B cell (primary cell): ENCODE measurements at regions not wholly inside any gene's neighbourhood (a gene's known extent, or its start where the extent isn't known, plus 50 kb on each side); places are given as distances from the start of the nearest gene placed in this dataset.

Source experiments
- ATAC-seq: fragments of 200-7000 bp; cut with Tn5 transposase; one replicate; pipeline ENCODE4 v1.10.0; 2021; ENCODE audit warnings: low read depth, mild to moderate bottlenecking, moderate number of reproducible peaks, moderate library complexity
- CTCF ChIA-PET: fragments of 350-600 bp; sonication (Branson Sonifier 250); formaldehyde crosslinking; loops from one replicate; lab custom pipeline; 2021; ENCODE audit warnings: antibody characterized with exemption, inconsistent platforms; lab: Charles Lee
- POLR2A ChIA-PET: fragments of 350-600 bp; sonication (Branson Sonifier 250); formaldehyde crosslinking; loops from one replicate; lab custom pipeline; 2021; ENCODE audit warnings: antibody characterized with exemption; lab: Charles Lee
- DNase-seq: peaks from one replicate; pipeline ENCODE4 v3.0.0; 2013
- H2AFZ ChIP-seq: 2 replicates; pipeline ENCODE4 v1.6.1; 2012; ENCODE audit warnings: mild to moderate bottlenecking, low read depth, low read length; ENCODE audit not compliant: insufficient read depth, poor library complexity, severe bottlenecking
- H3K27ac ChIP-seq, 2 donors: 1 replicate in 1 of 2; 2 replicates in 1 of 2; pipeline ENCODE4 v1.5.1; 2012 to 2013; ENCODE audit warnings: low read length in 2 of 2, mild to moderate bottlenecking in 2 of 2, moderate library complexity in 1 of 2
- H3K27me3 ChIP-seq, 4 experiments: fragments of 200-600 bp in 1 of 4; sonication (generic) in 1 of 4; replicated peaks in 1 of 4; 1 replicate in 2 of 4; 2 replicates in 2 of 4; pipeline versions ENCODE4 v1.6.1 to v1.7.0; 2013 to 2016; ENCODE audit warnings: low read length in 3 of 4, mild to moderate bottlenecking in 2 of 4, mixed read lengths in 1 of 4, moderate library complexity in 1 of 4; ENCODE audit not compliant: insufficient read depth in 4 of 4, control insufficient read depth in 3 of 4; ENCODE audit errors: control extremely low read depth in 1 of 4
- H3K36me3 ChIP-seq, 2 experiments: replicated peaks in 1 of 2; 1 replicate in 1 of 2; 2 replicates in 1 of 2; pipeline versions ENCODE4 v1.6.1 to v1.7.1; 2013; ENCODE audit warnings: low read length in 1 of 2; ENCODE audit not compliant: insufficient read depth in 2 of 2, control insufficient read depth in 1 of 2; ENCODE audit errors: control extremely low read depth in 1 of 2, extremely low read depth in 1 of 2
- H3K4me1 ChIP-seq, 2 donors: fragments of 200-600 bp in 1 of 2; sonication (generic) in 1 of 2; 1 replicate in 1 of 2; 2 replicates in 1 of 2; pipeline versions ENCODE4 v1.5.1 to v1.6.1; 2013 to 2017; ENCODE audit warnings: low read length in 2 of 2; ENCODE audit not compliant: control insufficient read depth in 2 of 2, insufficient read depth in 2 of 2
- H3K4me2 ChIP-seq: replicated peaks from 2 replicates; pipeline ENCODE3; 2012; ENCODE audit warnings: mild to moderate bottlenecking, low read depth, low read length; ENCODE audit not compliant: poor library complexity, severe bottlenecking
- H3K4me3 ChIP-seq, 5 experiments: fragments of 200-600 bp in 1 of 5; sonication (generic) in 1 of 5; 1 replicate in 3 of 5; 2 replicates in 2 of 5; pipeline versions ENCODE4 v1.5.1 to v1.7.0; 2011 to 2016; ENCODE audit warnings: low read length in 4 of 5, mild to moderate bottlenecking in 4 of 5, low read depth in 2 of 5, control low read depth in 1 of 5, moderate library complexity in 1 of 5; ENCODE audit not compliant: insufficient read depth in 1 of 5; ENCODE audit errors: control extremely low read depth in 1 of 5, extremely low read depth in 1 of 5
- H3K79me2 ChIP-seq: fragments of 200-600 bp; sonication (generic); one replicate; pipeline ENCODE4 v1.6.0; 2016; ENCODE audit warnings: low read length; ENCODE audit not compliant: control insufficient read depth, insufficient read depth
- H3K9ac ChIP-seq: fragments of 200-600 bp; sonication (generic); 2 replicates; pipeline ENCODE4 v1.6.1; 2017; ENCODE audit warnings: mild to moderate bottlenecking, low read length, moderate library complexity
- H3K9me3 ChIP-seq, 3 donors: one replicate each; pipeline versions ENCODE4 v1.6.1 to v1.7.1; 2013; ENCODE audit warnings: low read length in 2 of 3; ENCODE audit not compliant: control insufficient read depth in 2 of 3, insufficient read depth in 1 of 3; ENCODE audit errors: control extremely low read depth in 1 of 3
- H4K20me1 ChIP-seq: 2 replicates; pipeline ENCODE4 v1.6.0; 2012; ENCODE audit warnings: mild to moderate bottlenecking, low read length; ENCODE audit not compliant: insufficient read depth, control insufficient read depth, poor library complexity, severe bottlenecking
- H3K27ac Mint-ChIP-seq: one replicate; pipeline ENCODE4 v1.8.0; 2021; ENCODE audit warnings: mixed read lengths
- H3K27me3 Mint-ChIP-seq: one replicate; pipeline ENCODE4 v1.8.0; 2021; ENCODE audit warnings: mixed read lengths
- H3K4me1 Mint-ChIP-seq: one replicate; pipeline ENCODE4 v1.8.0; 2021; ENCODE audit warnings: mixed read lengths
- H3K4me3 Mint-ChIP-seq: one replicate; pipeline ENCODE4 v1.8.0; 2021; ENCODE audit warnings: mixed read lengths
- H3K9me3 Mint-ChIP-seq: one replicate; pipeline ENCODE4 v1.8.0; 2022; ENCODE audit warnings: mixed read lengths; ENCODE audit not compliant: insufficient read depth
- CTCF ChIP-seq: fragments of 200-600 bp; IDR thresholded peaks from one replicate; pipeline ENCODE4 v1.8.0; 2022; ENCODE audit warnings: antibody characterized with exemption, mild to moderate bottlenecking
- EZH2 ChIP-seq: IDR thresholded peaks from 2 replicates; pipeline ENCODE4 v1.6.1; 2012; ENCODE audit warnings: borderline replicate concordance, low read depth, mild to moderate bottlenecking, moderate library complexity, low read length; ENCODE audit not compliant: insufficient read depth, poor library complexity, severe bottlenecking
- WGBS: methylation state at CpG from one replicate; pipeline ENCODE4 v1.1.5; 2013; ENCODE audit warnings: missing lambda C conversion rate; ENCODE audit not compliant: insufficient coverage; 5-methylcytosine and 5-hydroxymethylcytosine counted together
- intact Hi-C: fragments of 100-400 bp; cut with micrococcal nuclease; formaldehyde crosslinking; loops from one replicate; pipeline ENCODE4 v1.10.0; 2022

GRCh38 chr10:44070282-44070681 is 314.6 kb downstream of the CXCL12 start:
- no peak overlapping the region for H3K27ac Mint-ChIP-seq
- H3K4me1 Mint-ChIP-seq: no peaks in the 10 kb centered on the region
- TF ChIP-seq CTCF (no peak), EZH2 (no peak)
- no peaks in the 10 kb centered on the region for H3K27me3 Mint-ChIP-seq
- DNase-seq (no peak), ATAC-seq (no peak)
- no peaks in the 10 kb centered on the region for H3K79me2 ChIP-seq
- H3K9ac ChIP-seq: no peak overlapping the region
- CTCF ChIA-PET: no interaction called here
- H3K9me3 ChIP-seq: no peaks in the 10 kb centered on the region
- no peak overlapping the region for H3K4me3 Mint-ChIP-seq
- no peak overlapping the region for H3K27ac ChIP-seq
- no peak overlapping the region for H3K4me2 ChIP-seq
- intact Hi-C loops: no loop called here
- H3K9me3 Mint-ChIP-seq: peaks cover 3% of the 10 kb centered on the region
- H3K4me1 ChIP-seq: no peaks in the 10 kb centered on the region
- no peaks in the 10 kb centered on the region for H3K36me3 ChIP-seq
- no peak overlapping the region for H2AFZ ChIP-seq
- no peaks in the 10 kb centered on the region for H3K27me3 ChIP-seq
- no peaks in the 10 kb centered on the region for H4K20me1 ChIP-seq
- H3K4me3 ChIP-seq: no peak overlapping the region
- POLR2A ChIA-PET: no interaction called here
- WGBS: 84% methylated on average over 5 of the region's 5 CpGs

GRCh38 chr10:44069573-44069972 is 315.3 kb downstream of the CXCL12 start:
- no peaks in the 10 kb centered on the region for H3K4me1 ChIP-seq
- no peaks in the 10 kb centered on the region for H3K4me1 Mint-ChIP-seq
- H3K79me2 ChIP-seq: no peaks in the 10 kb centered on the region
- ATAC-seq (no peak), DNase-seq (no peak)
- H3K27me3 Mint-ChIP-seq: no peaks in the 10 kb centered on the region
- ChIA-PET POLR2A (no interaction called here), CTCF (no interaction called here)
- no peak overlapping the region for H3K4me2 ChIP-seq
- no peaks in the 10 kb centered on the region for H3K9me3 ChIP-seq
- no peaks in the 10 kb centered on the region for H3K9me3 Mint-ChIP-seq
- TF ChIP-seq EZH2: no peak
- intact Hi-C loops: no loop called here
- no peaks in the 10 kb centered on the region for H4K20me1 ChIP-seq
- H3K36me3 ChIP-seq: no peaks in the 10 kb centered on the region
- no peak overlapping the region for H3K27ac ChIP-seq
- no peak overlapping the region for H2AFZ ChIP-seq
- no peak overlapping the region for H3K4me3 ChIP-seq
- H3K27me3 ChIP-seq: no peaks in the 10 kb centered on the region
- no peak overlapping the region for H3K9ac ChIP-seq
- WGBS: 94% methylated on average over 3 of the region's 4 CpGs
- no peak overlapping the region for H3K4me3 Mint-ChIP-seq
- no peak overlapping the region for H3K27ac Mint-ChIP-seq
